RWPE2 (cell line): ENCODE measurements at regions not wholly inside any gene's neighbourhood (a gene's known extent, or its start where the extent isn't known, plus 50 kb on each side); places are given as distances from the start of the nearest gene placed in this dataset.
A peak's percentile ranks its signal among the peaks of the same experiment; 100 is the strongest.

Experiments
- ATAC-seq: fragments of 200-7000 bp; cut with Tn5 transposase; 3 replicates; pipeline ENCODE4 v1.9.1; 2021; ENCODE audit warnings: low read depth
- DNase-seq: peaks from one replicate; pipeline ENCODE4 v3.0.0-alpha.2; 2020; ENCODE audit warnings: low spot score
- H3K27ac ChIP-seq: fragments of 450-650 bp; 2 replicates; pipeline ENCODE4 v1.5.1; 2017; ENCODE audit warnings: mild to moderate bottlenecking; ENCODE audit not compliant: poor library complexity, severe bottlenecking
- H3K27me3 ChIP-seq: fragments of 250-450 bp; sonication (Bioruptor Pico); 2 replicates; pipeline ENCODE4 v1.5.1; 2021; ENCODE audit warnings: mild to moderate bottlenecking, moderate library complexity; ENCODE audit not compliant: insufficient read depth, poor library complexity, severe bottlenecking
- H3K36me3 ChIP-seq: fragments of 250-450 bp; sonication (Bioruptor Pico); 2 replicates; pipeline ENCODE4 v1.5.1; 2020; ENCODE audit warnings: low read depth, mild to moderate bottlenecking, moderate library complexity
- H3K4me1 ChIP-seq: fragments of 250-450 bp; sonication (Bioruptor Pico); 2 replicates; pipeline ENCODE4 v1.5.1; 2021; ENCODE audit warnings: mild to moderate bottlenecking, moderate library complexity; ENCODE audit not compliant: insufficient read depth, poor library complexity, severe bottlenecking
- H3K4me3 ChIP-seq: fragments of 250-450 bp; sonication (Bioruptor Pico); 2 replicates; pipeline ENCODE4 v1.5.1; 2021; ENCODE audit warnings: mild to moderate bottlenecking, moderate library complexity; ENCODE audit not compliant: severe bottlenecking
- H3K9me3 ChIP-seq: fragments of 250-450 bp; sonication (Bioruptor Pico); 2 replicates; pipeline ENCODE4 v1.5.1; 2021; ENCODE audit warnings: mild to moderate bottlenecking, moderate library complexity; ENCODE audit not compliant: severe bottlenecking
- CTCF ChIP-seq: fragments of 450-650 bp; IDR thresholded peaks from one replicate; pipeline ENCODE4 v1.5.1; 2017; ENCODE audit warnings: mild to moderate bottlenecking, moderate library complexity; ENCODE audit not compliant: poor library complexity, severe bottlenecking

GRCh38 chr10:27451054-27451453, 53.0 kb upstream of the RAB18 start:
- H3K9me3 ChIP-seq = no peaks in the 10 kb centered on the region

GRCh38 chr10:27450225-27450624, 53.9 kb upstream of the RAB18 start:
- no peak for DNase-seq
- no peak for ATAC-seq

More at GRCh38 chr10:27451054-27451453, 53.0 kb upstream of the RAB18 start:
- Histone ChIP-seq H3K27me3 (no peaks in the 10 kb centered on the region), H3K27ac (no peak overlapping the region), H3K4me1 (peaks cover 8% of the 10 kb centered on the region), H3K4me3 (no peak overlapping the region), H3K36me3 (no peaks in the 10 kb centered on the region)
- DNase-seq (no peak), ATAC-seq (no peak)
- no peak for TF ChIP-seq CTCF

GRCh38 chr10:27449571-27449970, 54.5 kb upstream of the RAB18 start:
- Histone ChIP-seq H3K9me3 (no peaks in the 10 kb centered on the region), H3K36me3 (no peaks in the 10 kb centered on the region), H3K4me1 (peaks cover 8% of the 10 kb centered on the region), H3K4me3 (no peak overlapping the region), H3K27ac (no peak overlapping the region), H3K27me3 (no peaks in the 10 kb centered on the region)
- no peak for TF ChIP-seq CTCF
- DNase-seq (no peak), ATAC-seq (no peak)

More at GRCh38 chr10:27450225-27450624, 53.9 kb upstream of the RAB18 start:
- Histone ChIP-seq H3K4me1 (peaks cover 8% of the 10 kb centered on the region), H3K27me3 (no peaks in the 10 kb centered on the region), H3K36me3 (no peaks in the 10 kb centered on the region), H3K4me3 (no peak overlapping the region), H3K27ac (no peak overlapping the region), H3K9me3 (no peaks in the 10 kb centered on the region)
- TF ChIP-seq CTCF = no peak

- DNase-seq (no peak), ATAC-seq (peak; percentile 76)
- TF ChIP-seq CTCF = no peak
- Histone ChIP-seq H3K36me3 (no peaks in the 10 kb centered on the region), H3K4me1 (peaks cover 8% of the 10 kb centered on the region), H3K9me3 (no peaks in the 10 kb centered on the region), H3K4me3 (no peak overlapping the region), H3K27ac (no peak overlapping the region), H3K27me3 (no peaks in the 10 kb centered on the region)
Observed at GRCh38 chr10:27448921-27449320, 55.2 kb upstream of the RAB18 start.

- H3K4me3 ChIP-seq = no peak overlapping the region
- no peak overlapping the region for H3K27ac ChIP-seq
- H3K4me1 ChIP-seq = peaks cover 8% of the 10 kb centered on the region
- no peaks in the 10 kb centered on the region for H3K27me3 ChIP-seq
- no peak for TF ChIP-seq CTCF
- no peak for ATAC-seq
- no peak for DNase-seq
- H3K36me3 ChIP-seq = no peaks in the 10 kb centered on the region
- no peaks in the 10 kb centered on the region for H3K9me3 ChIP-seq
Observed at GRCh38 chr10:27447540-27447939, 56.6 kb upstream of the RAB18 start.
